OCI-LY1 (cell line): ENCODE measurements at regions not wholly inside any gene's neighbourhood (a gene's known extent, or its start where the extent isn't known, plus 50 kb on each side); places are given as distances from the start of the nearest gene placed in this dataset.

Experiments used
- H2AFZ ChIP-seq: fragments of 200-600 bp; sonication (generic), shearing (Covaris generic); 2 replicates; pipeline ENCODE4 v1.6.0; 2014; ENCODE audit warnings: antibody characterized with exemption, mild to moderate bottlenecking, low read length
- H3F3A ChIP-seq: fragments of 200-600 bp; sonication (generic), shearing (Covaris generic); 2 replicates; pipeline ENCODE4 v1.6.0; 2014; ENCODE audit warnings: mild to moderate bottlenecking, antibody characterized with exemption, low read length, moderate library complexity; ENCODE audit not compliant: insufficient read depth
- H3K27ac ChIP-seq: fragments of 200-600 bp; sonication (generic); 2 replicates; pipeline ENCODE4 v1.5.1; 2014; ENCODE audit warnings: low read length, mixed run types, mild to moderate bottlenecking, low read depth; ENCODE audit not compliant: poor library complexity, severe bottlenecking
- H3K27me3 ChIP-seq: fragments of 200-600 bp; sonication (generic); 2 replicates; pipeline ENCODE4 v1.6.0; 2014; ENCODE audit warnings: antibody characterized with exemption, mild to moderate bottlenecking, low read length, moderate library complexity; ENCODE audit not compliant: insufficient read depth
- H3K36me3 ChIP-seq: fragments of 200-600 bp; sonication (generic); 2 replicates; pipeline ENCODE4 v1.6.1; 2014; ENCODE audit warnings: mild to moderate bottlenecking, antibody characterized with exemption, low read length, moderate library complexity, mixed read lengths; ENCODE audit not compliant: insufficient read depth
- H3K4me1 ChIP-seq: fragments of 200-600 bp; sonication (generic); 2 replicates; pipeline ENCODE4 v1.5.1; 2014; ENCODE audit warnings: mild to moderate bottlenecking, low read length, moderate library complexity; ENCODE audit not compliant: insufficient read depth, severe bottlenecking
- H3K4me2 ChIP-seq: fragments of 200-600 bp; sonication (generic), shearing (Covaris generic); 2 replicates; pipeline ENCODE4 v1.6.1; 2014; ENCODE audit warnings: low read length
- H3K4me3 ChIP-seq: fragments of 200-600 bp; sonication (generic); 2 replicates; pipeline ENCODE4 v1.5.1; 2014; ENCODE audit warnings: low read length, low read depth, mild to moderate bottlenecking, mixed read lengths; ENCODE audit not compliant: poor library complexity, severe bottlenecking
- H3K79me2 ChIP-seq: fragments of 200-600 bp; shearing (Covaris generic); 2 replicates; pipeline ENCODE4 v1.6.1; 2016; ENCODE audit warnings: mixed run types, low read length, mixed read lengths; ENCODE audit not compliant: insufficient read depth
- H3K9ac ChIP-seq: fragments of 200-600 bp; sonication (generic), shearing (Covaris generic); 2 replicates; pipeline ENCODE4 v1.6.1; 2014; ENCODE audit warnings: mild to moderate bottlenecking, low read length, mixed read lengths
- H3K9me2 ChIP-seq: fragments of 200-600 bp; sonication (generic), shearing (Covaris generic); 2 replicates; pipeline ENCODE4 v1.6.1; 2014; ENCODE audit warnings: low read depth, mild to moderate bottlenecking, low read length, mixed read lengths
- H3K9me3 ChIP-seq: fragments of 200-600 bp; shearing (Covaris generic); 2 replicates; pipeline ENCODE4 v1.6.1; 2014; ENCODE audit warnings: low read length, mixed read lengths
- H4K20me1 ChIP-seq: fragments of 200-600 bp; sonication (generic), shearing (Covaris generic); 2 replicates; pipeline ENCODE4 v1.6.0; 2016; ENCODE audit warnings: mild to moderate bottlenecking, low read length; ENCODE audit not compliant: insufficient read depth
- CTCF ChIP-seq: fragments of 200-600 bp; sonication (generic), shearing (Covaris generic); IDR thresholded peaks from 2 replicates; pipeline ENCODE4 v1.5.1; 2017; ENCODE audit warnings: mild to moderate bottlenecking, antibody characterized with exemption, low read length, moderate library complexity, mixed read lengths
- EZH2 ChIP-seq: fragments of 200-600 bp; sonication (generic), shearing (Covaris generic); IDR thresholded peaks from 2 replicates; pipeline ENCODE4 v1.8.0; 2017; ENCODE audit warnings: borderline replicate concordance, mixed run types, mild to moderate bottlenecking, antibody characterized with exemption, low read length, moderate library complexity, mixed read lengths

DNA sequence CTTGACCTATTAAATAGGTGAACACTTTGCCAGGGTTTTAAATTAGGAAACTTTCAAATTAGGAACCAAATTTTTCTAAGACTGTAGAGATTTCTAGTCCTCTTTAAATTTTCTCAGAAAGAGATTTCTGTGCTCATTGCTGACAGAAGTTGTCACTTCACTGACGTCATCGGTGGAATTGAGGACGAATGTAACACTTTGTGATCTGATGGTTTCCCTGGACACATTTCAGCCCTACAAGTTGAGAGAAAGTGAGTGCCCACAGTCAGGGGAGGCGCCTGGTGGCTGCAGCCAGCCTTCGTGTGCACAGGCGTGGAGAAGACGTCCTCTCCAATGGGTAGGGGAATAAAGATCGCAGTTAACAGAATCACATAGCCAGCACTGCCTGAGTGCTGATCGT lies 396.5 kb upstream of the TSHZ3 start:
- no peaks in the 10 kb centered on the region for H3K79me2 ChIP-seq
- no peaks in the 10 kb centered on the region; the same call in 1 of the 2 replicates for H3K27me3 ChIP-seq
- no peak overlapping the region for H3K4me2 ChIP-seq
- H2AFZ ChIP-seq, result no peak overlapping the region
- no peak overlapping the region for H3K27ac ChIP-seq
- H4K20me1 ChIP-seq, result no peaks in the 10 kb centered on the region
- TF ChIP-seq CTCF (no peak), EZH2 (no peak)
- no peak overlapping the region for H3K4me3 ChIP-seq
- H3K9me3 ChIP-seq, result no peaks in the 10 kb centered on the region
- no peaks in the 10 kb centered on the region for H3F3A ChIP-seq
- H3K9me2 ChIP-seq, result no peaks in the 10 kb centered on the region
- no peaks in the 10 kb centered on the region for H3K36me3 ChIP-seq
- no peaks in the 10 kb centered on the region for H3K4me1 ChIP-seq
- no peak overlapping the region for H3K9ac ChIP-seq

DNA sequence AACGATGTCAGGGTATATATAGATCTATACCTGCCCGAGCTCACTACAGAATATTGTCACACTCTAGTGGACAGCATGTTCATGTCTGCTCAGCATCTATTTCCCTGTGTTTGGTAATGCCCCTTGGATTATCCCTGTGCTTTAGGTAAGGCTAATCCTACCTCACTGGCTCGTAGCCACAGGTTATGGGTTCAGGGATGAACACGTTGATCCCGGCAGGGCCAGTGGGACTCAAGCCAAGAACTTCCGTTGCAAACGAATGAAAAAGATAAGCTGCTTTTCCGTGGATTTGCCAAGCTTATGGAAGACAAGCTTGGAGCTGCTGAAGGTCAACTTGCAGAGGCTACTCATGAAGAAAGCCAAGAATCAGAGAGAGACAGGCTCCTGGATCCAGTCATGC lies 400.0 kb upstream of the TSHZ3 start:
- Histone ChIP-seq H3K9me2 (no peaks in the 10 kb centered on the region), H3F3A (no peaks in the 10 kb centered on the region), H3K9me3 (no peaks in the 10 kb centered on the region), H3K36me3 (no peaks in the 10 kb centered on the region), H3K4me3 (no peak overlapping the region), H2AFZ (no peak overlapping the region), H3K79me2 (no peaks in the 10 kb centered on the region), H3K27me3 (no peaks in the 10 kb centered on the region), H3K27ac (no peak overlapping the region), H4K20me1 (no peaks in the 10 kb centered on the region), H3K4me2 (no peak overlapping the region), H3K4me1 (no peaks in the 10 kb centered on the region), H3K9ac (no peak overlapping the region)
- TF ChIP-seq CTCF, result no peak
- TF ChIP-seq EZH2, result no peak

DNA sequence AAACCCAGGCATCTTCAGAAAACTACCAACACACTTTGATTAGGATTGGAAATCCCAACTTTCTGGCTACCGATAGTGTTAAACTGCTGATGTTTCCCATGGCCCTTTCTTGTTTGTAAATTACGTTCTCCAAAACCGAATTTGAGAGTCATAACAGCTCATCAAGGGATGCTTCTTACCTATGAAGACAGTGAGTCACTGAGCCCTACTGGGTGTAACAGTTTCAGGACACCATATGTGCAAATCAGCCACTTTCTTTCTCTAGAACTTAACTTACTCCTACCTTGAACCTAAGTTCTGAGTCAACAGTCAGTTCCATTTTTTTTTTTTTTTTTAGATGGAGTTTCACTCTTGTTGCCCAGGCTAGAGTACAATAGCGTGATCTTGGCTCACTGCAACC lies 410.1 kb upstream of the TSHZ3 start:
- Histone ChIP-seq H3K4me1 (no peaks in the 10 kb centered on the region), H3K9ac (no peak overlapping the region), H3K27ac (no peak overlapping the region), H3K79me2 (no peaks in the 10 kb centered on the region), H3K4me2 (no peak overlapping the region), H3K36me3 (no peaks in the 10 kb centered on the region), H3K4me3 (no peak overlapping the region), H3K27me3 (no peaks in the 10 kb centered on the region), H3K9me2 (no peaks in the 10 kb centered on the region), H3K9me3 (no peaks in the 10 kb centered on the region), H3F3A (no peaks in the 10 kb centered on the region), H2AFZ (no peak overlapping the region), H4K20me1 (no peaks in the 10 kb centered on the region)
- no peak for TF ChIP-seq CTCF
- TF ChIP-seq EZH2, result no peak
